SU-DHL-6 (cell line): ENCODE measurements at regions not wholly inside any gene's neighbourhood (a gene's known extent, or its start where the extent isn't known, plus 50 kb on each side); places are given as distances from the start of the nearest gene placed in this dataset.

ENCODE experiments used
- H2AFZ ChIP-seq: fragments of 200-600 bp; sonication (generic); 2 replicates; pipeline ENCODE4 v1.6.1; 2014; ENCODE audit warnings: low read depth, mild to moderate bottlenecking, moderate library complexity, mixed read lengths, antibody characterized with exemption, low read length; ENCODE audit not compliant: severe bottlenecking
- H3F3A ChIP-seq: fragments of 200-600 bp; shearing (Covaris generic); 2 replicates; pipeline ENCODE4 v1.6.0; 2016; ENCODE audit warnings: antibody characterized with exemption, mild to moderate bottlenecking; ENCODE audit not compliant: insufficient read depth
- H3K27ac ChIP-seq: fragments of 200-600 bp; sonication (generic); 2 replicates; pipeline ENCODE4 v1.5.1; 2016; ENCODE audit warnings: low read depth, mild to moderate bottlenecking, low read length, moderate library complexity, mixed read lengths
- H3K27me3 ChIP-seq: fragments of 200-600 bp; sonication (generic), shearing (Covaris generic); 2 replicates; pipeline ENCODE4 v1.6.0; 2014; ENCODE audit warnings: mild to moderate bottlenecking, low read length
- H3K36me3 ChIP-seq: fragments of 200-600 bp; sonication (generic); 2 replicates; pipeline ENCODE4 v1.6.1; 2014; ENCODE audit warnings: mild to moderate bottlenecking, low read length, mixed read lengths
- H3K4me2 ChIP-seq: fragments of 300-600, 200-600 bp; shearing (Covaris generic), sonication (generic); 2 replicates; pipeline ENCODE4 v1.6.0; 2014; ENCODE audit warnings: low read length, low read depth, mild to moderate bottlenecking; ENCODE audit not compliant: poor library complexity, severe bottlenecking
- H3K4me3 ChIP-seq: fragments of 200-600 bp; sonication (generic); 2 replicates; pipeline ENCODE4 v1.5.1; 2014; ENCODE audit warnings: antibody characterized with exemption, low read length, mild to moderate bottlenecking, mixed read lengths; ENCODE audit not compliant: insufficient read depth, poor library complexity, severe bottlenecking
- H3K79me2 ChIP-seq: fragments of 200-600 bp; sonication (generic); 2 replicates; pipeline ENCODE4 v1.6.1; 2014; ENCODE audit warnings: mild to moderate bottlenecking, low read length, moderate library complexity; ENCODE audit not compliant: insufficient read depth
- H3K9ac ChIP-seq: fragments of 200-600 bp; sonication (generic); 2 replicates; pipeline ENCODE4 v1.7.0; 2014; ENCODE audit warnings: mild to moderate bottlenecking, low read length
- H3K9me2 ChIP-seq: fragments of 200-600 bp; sonication (generic); replicated peaks from 2 replicates; pipeline ENCODE4 v1.6.1; 2014; ENCODE audit warnings: low read length; ENCODE audit not compliant: insufficient read depth
- H3K9me3 ChIP-seq: fragments of 200-600 bp; sonication (generic); 2 replicates; pipeline ENCODE4 v1.6.1; 2014; ENCODE audit warnings: low read length, mixed read lengths; ENCODE audit not compliant: insufficient read depth
- H4K20me1 ChIP-seq: fragments of 200-600 bp; sonication (generic); 2 replicates; pipeline ENCODE4 v1.6.1; 2014; ENCODE audit warnings: low read depth, mild to moderate bottlenecking, antibody characterized with exemption, low read length, moderate library complexity, mixed read lengths
- CTCF ChIP-seq: fragments of 200-600 bp; sonication (generic); IDR thresholded peaks from one replicate; pipeline ENCODE4 v1.5.1; 2017; ENCODE audit warnings: antibody characterized with exemption, mild to moderate bottlenecking, low read length, moderate library complexity; ENCODE audit not compliant: insufficient read depth, poor library complexity, severe bottlenecking
- EZH2phosphoT487 ChIP-seq: fragments of 200-600 bp; sonication (generic), shearing (Covaris generic); conservative IDR thresholded peaks from 2 replicates; pipeline ENCODE4 v1.6.1; 2018; ENCODE audit warnings: mild to moderate bottlenecking, antibody characterized with exemption, low read length, moderate library complexity, mixed read lengths

- TF ChIP-seq CTCF, result no peak
- Histone ChIP-seq H3K27ac (no peak overlapping the region), H3K4me2 (no peak overlapping the region), H3F3A (no peaks in the 10 kb centered on the region), H3K36me3 (no peaks in the 10 kb centered on the region), H4K20me1 (no peaks in the 10 kb centered on the region), H3K9me2 (no peaks in the 10 kb centered on the region), H3K9ac (no peak overlapping the region), H3K27me3 (no peaks in the 10 kb centered on the region), H2AFZ (no peak overlapping the region), H3K79me2 (no peaks in the 10 kb centered on the region), H3K4me3 (no peak overlapping the region), H3K9me3 (no peaks in the 10 kb centered on the region)
These were observed 391.2 kb downstream of the THBS2 start for GRCh38 chr6:168862346-168862980.

GRCh38 chr6:168860987-168861386 lies 392.7 kb downstream of the THBS2 start:
- H3K36me3 ChIP-seq, result no peaks in the 10 kb centered on the region
- no peak for TF ChIP-seq EZH2phosphoT487
- no peak for TF ChIP-seq CTCF
- no peaks in the 10 kb centered on the region for H3K79me2 ChIP-seq
- no peaks in the 10 kb centered on the region for H4K20me1 ChIP-seq
- H3K27me3 ChIP-seq, result no peaks in the 10 kb centered on the region
- no peak overlapping the region for H3K27ac ChIP-seq
- H3K9ac ChIP-seq, result no peak overlapping the region
- H3K4me3 ChIP-seq, result no peak overlapping the region
- H2AFZ ChIP-seq, result no peak overlapping the region
- H3K9me3 ChIP-seq, result no peaks in the 10 kb centered on the region
- H3K9me2 ChIP-seq, result no peaks in the 10 kb centered on the region
- no peak overlapping the region for H3K4me2 ChIP-seq
- H3F3A ChIP-seq, result no peaks in the 10 kb centered on the region

- H2AFZ ChIP-seq, result no peak overlapping the region
- H3K36me3 ChIP-seq, result no peaks in the 10 kb centered on the region
- H3K9ac ChIP-seq, result no peak overlapping the region
- H3F3A ChIP-seq, result no peaks in the 10 kb centered on the region
- no peaks in the 10 kb centered on the region for H3K9me2 ChIP-seq
- no peaks in the 10 kb centered on the region for H3K9me3 ChIP-seq
- H3K27me3 ChIP-seq, result no peaks in the 10 kb centered on the region
- H3K79me2 ChIP-seq, result no peaks in the 10 kb centered on the region
- TF ChIP-seq CTCF, result no peak
- no peak for TF ChIP-seq EZH2phosphoT487
- H3K4me2 ChIP-seq, result no peak overlapping the region
- H4K20me1 ChIP-seq, result no peaks in the 10 kb centered on the region
- H3K4me3 ChIP-seq, result no peak overlapping the region
- H3K27ac ChIP-seq, result no peak overlapping the region
These were observed 393.3 kb downstream of the THBS2 start for GRCh38 chr6:168860341-168860740.
